HG02588 (cell line): ENCODE measurements at regions not wholly inside any gene's neighbourhood (a gene's known extent, or its start where the extent isn't known, plus 50 kb on each side); places are given as distances from the start of the nearest gene placed in this dataset.

Source experiments
- ATAC-seq: cut with Tn5 transposase; IDR thresholded peaks from one replicate; pipeline ENCODE4 v1.9.1; 2021; ENCODE audit warnings: mild to moderate bottlenecking, moderate library complexity; ENCODE audit not compliant: unreplicated experiment

DNA sequence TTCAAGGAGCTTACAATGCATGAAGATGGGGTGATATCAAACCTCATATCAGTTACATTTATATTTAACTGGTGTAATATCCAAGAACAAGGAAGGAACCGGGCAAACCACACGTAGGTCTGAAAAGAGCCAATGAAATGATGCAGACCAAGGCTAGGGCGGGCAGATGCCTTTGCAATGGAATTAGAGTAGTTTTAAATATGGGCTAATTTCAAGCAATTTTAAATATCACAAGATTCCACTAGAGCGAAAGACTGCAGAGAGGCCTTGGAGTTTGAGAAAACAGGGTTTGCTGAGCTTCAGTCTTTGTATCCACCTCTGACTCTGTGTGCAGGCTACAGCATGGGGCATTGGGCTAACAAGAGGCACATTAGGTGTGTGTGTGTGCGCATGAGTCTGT, 53.9 kb upstream of the ZNF536 start:
- ATAC-seq, result no peak

- ATAC-seq, result no peak
These were observed 53.2 kb upstream of the ZNF536 start for GRCh38 chr19:30318936-30319335.

DNA sequence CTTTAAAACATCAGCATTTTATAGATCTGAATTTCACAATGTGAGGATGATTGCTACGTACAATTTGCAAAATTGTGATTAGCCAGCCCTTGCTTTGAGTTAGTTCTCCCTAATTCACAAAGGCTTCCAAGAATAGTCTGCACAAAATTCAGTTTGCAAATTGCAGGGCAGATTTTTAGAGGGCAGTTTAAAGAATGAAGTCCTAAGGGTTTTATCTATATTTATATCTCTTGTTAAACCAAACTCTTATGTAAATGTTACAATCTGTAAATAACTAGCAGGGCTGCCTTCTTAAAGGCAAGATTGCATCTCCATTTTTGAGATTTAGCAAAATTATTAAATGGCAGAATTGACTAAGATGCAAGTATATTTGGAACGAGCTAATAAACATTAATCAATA, 52.8 kb upstream of the ZNF536 start:
- no peak for ATAC-seq

DNA sequence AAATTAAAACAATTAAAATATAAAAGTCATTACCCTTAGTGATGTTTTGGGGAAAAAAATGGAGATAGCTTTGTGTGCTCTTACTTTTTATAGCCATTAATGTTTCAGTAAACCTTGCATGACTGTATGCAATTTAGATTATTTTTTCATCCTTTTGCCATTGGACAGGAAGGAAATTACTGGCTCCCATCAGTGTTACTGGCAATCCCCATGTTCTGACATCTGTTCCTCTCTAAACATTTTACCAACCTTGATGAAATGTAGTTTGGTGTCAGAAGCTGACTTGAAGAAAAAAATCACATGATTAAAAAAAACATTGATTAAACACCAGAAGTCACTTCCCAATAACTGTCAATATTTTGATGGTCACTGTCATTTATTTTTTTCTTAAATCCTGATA, 52.3 kb upstream of the ZNF536 start:
- ATAC-seq, result no peak

GRCh38 chr19:30320466-30320865, 51.7 kb upstream of the ZNF536 start:
- ATAC-seq, result no peak

- no peak for ATAC-seq
These were observed 51.3 kb upstream of the ZNF536 start for GRCh38 chr19:30320916-30321315.
